ENCODE measurements at regions not wholly inside any gene's neighbourhood (a gene's known extent, or its start where the extent isn't known, plus 50 kb on each side); places are given as distances from the start of the nearest gene placed in this dataset.
A peak's percentile ranks its signal among the peaks of the same experiment; 100 is the strongest.

- no peak overlapping the region for H3K27ac ChIP-seq
- no peak for TF ChIP-seq CTCF (IDR thresholded peaks at IDR 0.05; ENCODE audit: low read depth, low read length)
- no peaks in the 10 kb centered on the region for H3K27me3 ChIP-seq
- no peak overlapping the region for H3K4me3 ChIP-seq
- no peaks in the 10 kb centered on the region for H3K4me1 ChIP-seq (ENCODE audit: low read depth)
- H3K9me3 ChIP-seq (ENCODE audit: low read depth), result no peaks in the 10 kb centered on the region
- DNase-seq (ENCODE audit: low read depth in 1 of 2, low spot score in 1 of 2), result peak in 1 of 2 donors; percentile 75
- no peaks in the 10 kb centered on the region for H3K36me3 ChIP-seq
These were observed 236.3 kb downstream of the COL4A1 start for GRCh38 chr13:110070511-110071120.

GRCh38 chr13:110070046-110070445 is 236.9 kb downstream of the COL4A1 start:
- no peaks in the 10 kb centered on the region for H3K27me3 ChIP-seq
- no peak for TF ChIP-seq CTCF (IDR thresholded peaks at IDR 0.05; ENCODE audit: low read depth, low read length)
- H3K36me3 ChIP-seq, result no peaks in the 10 kb centered on the region
- no peak overlapping the region for H3K27ac ChIP-seq
- no peaks in the 10 kb centered on the region for H3K9me3 ChIP-seq (ENCODE audit: low read depth)
- H3K4me3 ChIP-seq, result no peak overlapping the region
- DNase-seq (ENCODE audit: low read depth in 1 of 2, low spot score in 1 of 2), result no peak
- no peaks in the 10 kb centered on the region for H3K4me1 ChIP-seq (ENCODE audit: low read depth)

- no peak for TF ChIP-seq CTCF (IDR thresholded peaks at IDR 0.05; ENCODE audit: low read depth, low read length)
- H3K36me3 ChIP-seq, result no peaks in the 10 kb centered on the region
- H3K9me3 ChIP-seq (ENCODE audit: low read depth), result no peaks in the 10 kb centered on the region
- no peaks in the 10 kb centered on the region for H3K27me3 ChIP-seq
- no peak overlapping the region for H3K27ac ChIP-seq
- H3K4me3 ChIP-seq, result no peak overlapping the region
- DNase-seq (ENCODE audit: low read depth in 1 of 2, low spot score in 1 of 2), result no peak
- no peaks in the 10 kb centered on the region for H3K4me1 ChIP-seq (ENCODE audit: low read depth)
These were observed 238.8 kb downstream of the COL4A1 start for GRCh38 chr13:110068176-110068473.

- H3K36me3 ChIP-seq, result no peaks in the 10 kb centered on the region
- H3K4me1 ChIP-seq (ENCODE audit: low read depth), result no peaks in the 10 kb centered on the region
- no peak overlapping the region for H3K27ac ChIP-seq
- no peaks in the 10 kb centered on the region for H3K9me3 ChIP-seq (ENCODE audit: low read depth)
- no peak overlapping the region for H3K4me3 ChIP-seq
- no peak for TF ChIP-seq CTCF (IDR thresholded peaks at IDR 0.05; ENCODE audit: low read depth, low read length)
- DNase-seq (ENCODE audit: low read depth in 1 of 2, low spot score in 1 of 2), result peak in 1 of 2 donors; percentile 70
- H3K27me3 ChIP-seq, result no peaks in the 10 kb centered on the region
These were observed 239.4 kb downstream of the COL4A1 start for GRCh38 chr13:110067355-110068175.

GRCh38 chr13:110065780-110066179 is 241.2 kb downstream of the COL4A1 start:
- Histone ChIP-seq H3K27ac (no peak overlapping the region), H3K36me3 (no peaks in the 10 kb centered on the region), H3K27me3 (no peaks in the 10 kb centered on the region), H3K4me3 (no peak overlapping the region), H3K9me3 (ENCODE audit: low read depth) (no peaks in the 10 kb centered on the region), H3K4me1 (ENCODE audit: low read depth) (no peaks in the 10 kb centered on the region)
- TF ChIP-seq CTCF (IDR thresholded peaks at IDR 0.05; ENCODE audit: low read depth, low read length), result no peak
- DNase-seq (ENCODE audit: low read depth in 1 of 2, low spot score in 1 of 2), result no peak

Measured in cardiac muscle cell (in vitro differentiated cells and primary cell).